Stimulated activated CD8-positive, alpha-beta memory T cell treated with anti-CD3 and anti-CD28 coated beads, Interleukin-15, amount 100 ng/mL, for 48 hours (primary cell): ENCODE measurements at regions not wholly inside any gene's neighbourhood (a gene's known extent, or its start where the extent isn't known, plus 50 kb on each side); places are given as distances from the start of the nearest gene placed in this dataset.
"Not testable (repeated sequence)": the region's sequence is repeated elsewhere in the genome, so short reads cannot be mapped to it uniquely, and the experiment has no call there.

Experiments used
- DNase-seq, 2 donors: peaks; one replicate each; pipeline ENCODE4 v3.0.0-alpha.2; 2020; ENCODE audit warnings: low read depth in 2 of 2

- DNase-seq = no peak
Observed at GRCh38 chr12:127987199-127987901, 279.6 kb upstream of the TMEM132C start.

GRCh38 chr12:127991485-127991884, 275.5 kb upstream of the TMEM132C start:
- DNase-seq = no peak

- DNase-seq = no peak
Observed at GRCh38 chr12:127998988-127999387, 268.0 kb upstream of the TMEM132C start.

DNA sequence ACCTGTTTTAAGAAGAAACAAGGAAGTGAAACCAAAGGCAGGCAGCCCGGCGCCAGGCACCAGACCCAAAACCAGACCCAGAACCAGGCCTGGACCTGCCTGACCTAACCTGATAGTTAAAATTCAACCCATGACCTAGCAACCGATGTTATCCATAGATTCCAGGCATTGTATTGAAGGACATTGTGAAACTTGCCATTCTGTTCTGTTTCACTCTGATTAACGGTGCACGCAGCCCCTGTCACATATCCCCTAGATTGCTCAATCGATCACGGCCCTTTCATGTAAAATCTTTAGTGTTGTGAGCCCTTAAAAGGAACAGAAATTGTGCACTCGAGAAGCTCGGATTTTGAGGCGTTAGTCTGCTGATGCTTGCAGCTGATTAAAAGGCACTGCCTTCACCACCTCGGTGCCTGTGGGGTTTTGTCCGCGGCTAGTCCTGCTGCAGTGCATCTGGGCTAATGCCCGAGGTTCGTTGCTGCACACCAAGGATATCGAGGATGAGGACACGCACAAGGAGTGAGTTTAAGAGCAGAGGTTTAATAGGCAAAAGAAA, 262.5 kb upstream of the TMEM132C start:
- DNase-seq = no peak

- no peak for DNase-seq
Observed at GRCh38 chr12:128007250-128007649, 259.7 kb upstream of the TMEM132C start.

DNA sequence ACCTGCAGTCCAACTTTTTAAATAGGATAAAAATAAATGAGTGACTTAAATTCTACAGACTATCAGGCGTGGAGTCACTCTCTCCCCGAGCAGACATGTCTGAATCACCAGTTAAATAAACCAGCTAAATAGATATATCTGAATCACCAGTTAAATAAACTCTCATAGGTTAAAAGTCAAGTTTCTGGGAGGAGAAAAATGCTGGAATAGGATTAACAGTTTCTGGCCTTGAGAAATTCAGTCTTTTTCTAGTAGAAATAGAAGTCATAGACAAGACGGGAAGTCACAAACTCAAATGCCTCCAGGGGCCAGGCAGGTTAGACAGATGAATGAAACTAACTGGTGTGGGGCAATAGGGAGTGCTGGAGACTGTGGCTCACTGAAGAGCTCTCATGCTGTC, 258.6 kb upstream of the TMEM132C start:
- DNase-seq = no peak

DNA sequence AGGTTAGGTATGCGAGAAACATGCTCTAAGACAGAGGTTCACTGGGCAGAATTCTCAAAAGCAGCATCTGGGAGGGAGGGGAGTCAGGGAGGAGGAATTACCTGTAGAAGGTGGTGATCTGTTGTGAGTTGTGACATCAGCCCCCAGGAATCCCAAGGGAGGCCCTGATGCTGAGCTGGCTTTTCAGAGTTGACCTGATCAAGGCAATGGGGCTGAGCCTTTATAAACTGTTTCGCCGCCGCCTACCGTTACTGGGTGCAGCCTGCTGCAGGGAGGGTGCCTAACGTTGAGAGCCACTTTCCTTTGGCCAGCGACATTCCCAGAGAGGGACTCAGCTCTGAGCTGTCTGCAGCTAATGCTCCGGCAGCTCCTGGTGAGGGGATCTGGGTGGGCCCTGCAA, 257.9 kb upstream of the TMEM132C start:
- no peak for DNase-seq

GRCh38 chr12:128012110-128012509, 254.9 kb upstream of the TMEM132C start:
- no peak for DNase-seq

- DNase-seq = no peak
Observed at GRCh38 chr12:128015276-128015675, 251.7 kb upstream of the TMEM132C start.

DNA sequence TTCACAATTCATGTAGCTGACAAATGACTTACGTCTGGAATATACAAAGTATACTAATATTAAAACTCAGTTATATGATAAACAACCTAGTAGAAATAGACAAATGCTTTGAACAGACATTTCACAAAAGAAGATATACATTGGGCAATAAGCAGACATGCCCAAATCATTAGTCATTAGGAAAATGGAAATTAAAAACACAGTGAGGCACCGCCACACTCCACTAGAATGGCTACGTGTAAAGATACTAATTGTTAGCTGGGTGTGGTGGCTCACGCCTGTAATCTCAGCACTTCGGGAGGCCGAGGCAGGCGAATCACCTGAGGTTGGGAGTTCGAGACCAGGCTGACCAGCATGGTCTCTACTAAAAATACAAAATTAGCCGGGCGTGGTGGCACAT, 248.9 kb upstream of the TMEM132C start:
- no peak for DNase-seq

GRCh38 chr12:128019996-128020544, 246.9 kb upstream of the TMEM132C start:
- no peak for DNase-seq

- no peak for DNase-seq
Observed at GRCh38 chr12:128021561-128021960, 245.4 kb upstream of the TMEM132C start.

- no peak for DNase-seq
Observed at GRCh38 chr12:128025589-128026245, 241.3 kb upstream of the TMEM132C start.

- DNase-seq = no peak
Observed at GRCh38 chr12:128026696-128027574, 240.0 kb upstream of the TMEM132C start.

- DNase-seq = no peak
Observed at GRCh38 chr12:128033473-128033872, 233.5 kb upstream of the TMEM132C start.

DNA sequence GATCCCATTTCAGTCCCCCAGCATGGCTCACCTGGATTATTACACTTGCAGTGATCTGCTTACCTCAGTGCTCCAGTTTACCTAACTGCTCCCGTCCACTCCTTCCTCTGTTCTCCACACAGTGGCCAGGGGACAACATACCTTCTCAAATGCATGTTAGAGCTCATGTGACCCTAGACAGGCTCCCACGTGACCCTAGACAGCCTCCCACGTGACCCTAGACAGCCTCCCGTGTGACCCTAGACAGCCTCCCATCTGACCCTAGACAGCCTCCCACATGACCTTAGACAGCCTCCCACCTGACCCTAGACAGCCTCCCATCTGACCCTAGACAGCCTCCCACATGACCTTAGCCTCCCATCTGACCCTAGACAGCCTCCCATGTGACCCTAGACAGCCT, 226.0 kb upstream of the TMEM132C start:
- no peak for DNase-seq

- DNase-seq = not testable (repeated sequence)
Observed at GRCh38 chr12:128042283-128042682, 224.7 kb upstream of the TMEM132C start.

DNA sequence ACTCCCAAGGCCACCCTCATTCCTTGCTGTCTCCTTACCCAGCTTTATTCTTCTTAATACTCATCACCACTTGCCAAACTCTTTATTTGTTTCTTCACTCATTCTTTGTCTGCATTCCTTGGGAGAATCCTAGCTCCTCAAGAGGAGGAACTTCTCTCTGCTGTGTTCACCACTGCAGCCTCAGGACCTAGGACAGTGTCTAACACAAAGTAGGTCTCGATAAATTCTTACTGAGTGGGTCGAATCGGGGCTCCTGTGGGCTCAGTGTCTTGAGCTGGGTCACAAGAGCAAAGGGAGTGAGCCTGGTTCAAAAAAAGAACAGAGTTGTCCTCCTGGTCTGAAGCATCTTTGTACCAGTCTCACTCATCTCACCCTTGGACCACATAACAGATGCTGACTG, 224.1 kb upstream of the TMEM132C start:
- DNase-seq = no peak

- DNase-seq = no peak
Observed at GRCh38 chr12:128043317-128043716, 223.7 kb upstream of the TMEM132C start.

GRCh38 chr12:128047266-128048060, 219.5 kb upstream of the TMEM132C start:
- DNase-seq = no peak

DNA sequence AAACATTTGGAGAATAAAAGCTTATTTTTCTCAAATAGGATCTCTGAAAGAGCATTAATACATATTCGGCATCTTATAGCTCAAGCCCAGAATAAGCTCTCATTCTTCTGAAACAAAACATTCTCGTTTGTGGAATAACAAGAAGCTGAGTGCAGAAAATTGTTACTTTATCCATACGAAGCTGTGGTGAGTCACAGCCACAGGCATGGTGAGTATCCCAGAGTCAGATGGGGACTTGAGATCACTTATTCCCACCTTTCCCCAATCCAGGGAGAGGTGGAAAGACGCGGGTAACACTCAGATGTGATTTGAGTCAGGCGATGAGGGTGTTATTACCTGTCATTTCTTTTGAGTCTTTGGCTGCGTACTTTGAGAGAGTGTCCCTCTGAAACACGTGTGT, 214.6 kb upstream of the TMEM132C start:
- no peak for DNase-seq
